HG02973 (cell line): ENCODE measurements at regions not wholly inside any gene's neighbourhood (a gene's known extent, or its start where the extent isn't known, plus 50 kb on each side); places are given as distances from the start of the nearest gene placed in this dataset.
"Not testable (repeated sequence)": the region's sequence is repeated elsewhere in the genome, so short reads cannot be mapped to it uniquely, and the experiment has no call there.

Experiments
- ATAC-seq: cut with Tn5 transposase; IDR thresholded peaks from one replicate; pipeline ENCODE4 v1.9.1; 2021; ENCODE audit warnings: moderate library complexity; ENCODE audit not compliant: unreplicated experiment

GRCh38 chr5:21341948-21342261, 1353.9 kb upstream of the CDH18 start:
- ATAC-seq: not testable (repeated sequence)

DNA sequence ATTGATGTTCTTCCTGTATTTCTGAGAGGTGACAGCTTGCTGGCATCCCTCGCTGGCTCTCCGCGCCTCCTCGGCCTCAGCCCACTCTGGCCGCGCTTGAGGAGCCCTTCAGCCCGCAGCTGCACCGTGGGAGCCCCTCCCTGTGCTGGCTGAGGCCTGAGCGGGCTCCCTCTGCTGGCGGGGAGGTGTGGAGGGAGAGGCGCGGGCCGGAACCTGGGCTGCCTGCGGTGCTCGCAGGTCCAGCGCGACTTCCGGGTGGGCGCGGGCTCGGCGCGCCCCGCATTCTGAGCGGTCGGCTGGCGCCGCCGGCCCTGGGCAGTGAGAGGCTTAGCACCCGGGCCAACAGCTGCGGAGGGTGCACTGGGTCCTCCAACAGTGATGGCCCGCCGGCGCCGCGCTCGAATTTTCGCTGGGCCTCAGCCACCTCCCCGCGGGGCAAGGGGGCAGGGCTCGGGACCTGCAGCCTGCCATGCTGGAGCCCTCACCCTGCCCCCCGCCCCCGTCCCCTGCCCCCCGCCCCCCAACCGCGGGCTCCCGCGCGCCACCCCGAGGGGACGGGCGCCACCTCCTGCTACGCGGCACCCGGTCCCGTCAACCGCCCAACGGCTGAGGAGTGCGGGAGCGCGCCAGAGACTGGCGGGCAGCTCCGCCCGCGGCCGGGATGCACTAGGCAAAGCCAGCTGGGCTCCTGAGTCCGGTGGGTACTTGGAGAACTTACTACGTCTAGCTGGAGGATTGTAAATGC, 1353.4 kb upstream of the CDH18 start:
- not testable (repeated sequence) for ATAC-seq

DNA sequence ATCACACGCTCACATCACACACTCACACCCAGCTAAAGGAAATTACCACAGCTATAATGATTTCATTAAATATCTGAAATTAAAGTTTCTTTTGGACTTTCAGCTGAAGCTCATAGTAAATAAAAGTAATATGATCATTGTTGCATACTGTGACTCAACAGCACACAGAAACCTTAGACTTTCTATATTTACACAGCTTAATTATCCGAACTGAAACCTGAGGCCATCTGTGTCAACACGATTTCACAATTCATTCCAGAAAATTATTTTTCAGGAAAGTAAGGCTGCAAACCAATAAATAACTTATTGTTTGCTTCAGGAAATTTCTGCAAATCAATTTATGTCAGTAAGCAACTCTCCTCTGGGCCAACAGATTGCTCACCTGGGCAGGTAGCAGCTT, 1352.2 kb upstream of the CDH18 start:
- ATAC-seq: not testable (repeated sequence)

DNA sequence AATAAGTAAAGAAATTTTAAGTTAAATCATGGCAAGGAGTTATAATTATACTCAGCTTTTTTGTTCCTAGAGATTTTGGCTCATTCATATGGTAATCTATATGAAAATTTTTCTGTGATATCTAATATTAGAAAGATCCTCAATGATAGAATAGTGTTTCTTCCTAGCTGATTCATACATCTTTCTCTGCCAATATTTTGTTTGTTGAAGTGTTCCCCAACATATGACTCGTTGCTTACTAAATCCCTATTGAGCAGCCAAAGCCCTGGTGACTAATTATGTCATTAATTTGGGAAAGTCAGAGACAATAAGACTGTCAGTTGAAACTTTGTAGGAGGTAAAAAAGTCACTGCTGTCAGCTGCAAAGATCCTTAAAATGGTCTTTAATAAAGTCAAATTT, 1348.5 kb upstream of the CDH18 start:
- not testable (repeated sequence) for ATAC-seq

DNA sequence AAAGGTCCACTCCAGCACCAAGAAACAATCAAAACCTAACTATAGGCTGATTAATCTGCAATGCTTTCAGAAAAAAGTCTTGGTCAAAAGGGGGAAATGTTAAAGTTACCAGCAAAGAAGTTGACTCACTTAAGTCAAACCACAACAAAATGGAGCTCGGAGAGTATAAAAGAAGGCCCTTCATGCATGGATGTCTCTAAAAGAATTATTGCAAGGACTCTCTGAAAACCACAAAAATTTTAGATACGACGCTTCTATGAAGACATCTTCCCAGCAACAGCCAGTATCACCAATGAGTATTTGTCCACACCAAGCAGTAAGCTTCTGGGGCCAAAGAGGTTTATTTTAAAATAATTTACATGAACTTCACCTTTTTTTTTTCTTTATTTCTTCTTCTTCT, 1327.4 kb upstream of the CDH18 start:
- ATAC-seq: not testable (repeated sequence)

DNA sequence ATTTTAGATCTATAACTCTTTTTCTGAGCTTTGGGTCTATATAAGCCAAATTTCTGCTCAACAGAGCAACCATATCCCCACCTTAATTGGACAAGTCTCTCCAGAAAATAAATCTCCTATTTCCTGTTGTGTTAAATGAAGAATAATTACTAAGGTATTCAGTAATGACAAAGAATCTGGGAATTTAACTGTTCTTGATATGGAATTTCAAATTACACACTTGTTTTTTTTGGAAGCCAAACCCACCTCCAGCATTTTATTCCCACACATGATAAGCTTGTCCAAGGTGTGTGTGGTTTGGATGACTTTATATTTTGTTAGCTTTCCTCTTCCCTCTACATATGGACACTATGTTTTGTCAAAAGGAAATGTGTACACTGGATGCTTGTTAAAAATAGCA, 1313.2 kb upstream of the CDH18 start:
- ATAC-seq: not testable (repeated sequence)

- ATAC-seq: not testable (repeated sequence)
Measured at GRCh38 chr5:21274361-21274760, 1286.4 kb upstream of the CDH18 start.

- no peak for ATAC-seq
Measured at GRCh38 chr5:21263361-21263760, 1275.4 kb upstream of the CDH18 start.

DNA sequence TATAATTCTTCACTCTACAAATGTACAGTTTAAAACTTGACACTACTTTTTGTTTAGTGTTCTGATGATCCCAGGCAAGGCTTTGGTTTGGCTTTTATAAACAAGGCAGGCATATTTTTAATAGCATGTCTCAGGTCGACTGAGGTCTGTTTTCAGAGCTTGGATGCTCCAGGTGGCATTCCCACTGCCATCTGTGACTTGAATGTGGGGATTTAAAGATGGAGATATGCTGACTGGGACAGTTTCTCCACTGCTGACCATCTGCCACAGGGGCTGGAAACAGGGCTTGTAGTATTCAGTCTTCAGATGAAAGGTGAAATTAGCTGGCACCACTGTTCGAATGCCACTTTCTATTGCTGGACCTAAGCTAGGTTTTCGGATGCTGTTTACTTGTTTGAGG, 1266.2 kb upstream of the CDH18 start:
- no peak for ATAC-seq

GRCh38 chr5:21244982-21245381, 1257.0 kb upstream of the CDH18 start:
- no peak for ATAC-seq

DNA sequence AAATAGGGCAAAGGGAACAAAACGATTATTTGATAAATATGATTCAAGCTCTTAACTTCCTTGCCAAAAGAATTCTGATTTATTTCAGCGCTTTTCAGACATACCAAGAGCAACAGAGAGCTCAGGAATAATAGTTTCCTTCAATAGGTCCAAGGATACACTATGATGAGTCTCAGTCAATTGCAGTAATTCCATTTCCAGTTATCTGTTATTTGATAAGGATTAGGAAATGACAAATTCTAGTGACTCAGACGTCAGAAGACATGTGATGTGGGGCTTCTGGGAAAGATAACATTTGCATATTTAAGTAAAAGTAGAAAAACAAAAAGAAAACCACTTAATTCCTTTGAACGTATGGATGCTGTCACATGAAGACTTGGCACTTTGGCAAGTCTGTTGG, 1250.8 kb upstream of the CDH18 start:
- no peak for ATAC-seq

DNA sequence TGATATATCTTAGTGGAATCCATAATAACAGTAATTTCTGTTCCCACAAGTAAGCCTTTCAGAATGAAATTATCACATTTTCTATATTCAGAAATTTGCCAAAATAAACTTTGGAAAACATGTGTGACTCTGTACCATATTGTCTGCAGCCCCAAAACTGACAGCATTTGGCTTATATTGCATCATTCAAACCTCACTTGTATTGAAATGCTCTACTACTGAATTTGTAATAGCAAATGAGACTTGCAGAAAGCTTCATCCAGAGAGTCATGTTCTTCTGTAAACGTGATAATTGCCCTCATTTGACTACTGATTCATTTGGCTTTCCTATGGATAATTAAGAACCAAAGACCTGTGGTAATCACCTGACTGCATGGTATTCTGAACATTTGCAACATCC, 1249.5 kb upstream of the CDH18 start:
- no peak for ATAC-seq

DNA sequence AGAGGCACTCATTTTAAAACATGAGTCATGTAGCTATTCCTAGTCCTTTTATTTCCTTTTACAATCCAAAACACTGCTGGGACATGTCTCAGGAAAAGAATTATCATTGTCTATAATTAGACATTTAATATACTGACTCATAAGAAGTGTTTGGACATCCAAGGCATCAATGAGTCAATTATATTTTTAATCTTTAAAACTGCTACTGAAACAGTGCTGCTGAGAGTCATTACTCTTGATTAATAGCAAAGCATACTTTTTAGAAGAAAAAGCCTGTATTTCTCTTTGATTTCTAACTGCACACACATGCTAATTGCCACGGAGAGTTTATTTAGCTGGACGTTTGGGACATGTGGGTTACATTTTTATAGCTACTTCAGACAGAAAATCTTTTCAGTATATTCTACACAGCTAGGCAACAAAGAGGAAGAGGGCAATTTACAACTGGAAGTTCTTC, 1249.0 kb upstream of the CDH18 start:
- ATAC-seq: no peak

DNA sequence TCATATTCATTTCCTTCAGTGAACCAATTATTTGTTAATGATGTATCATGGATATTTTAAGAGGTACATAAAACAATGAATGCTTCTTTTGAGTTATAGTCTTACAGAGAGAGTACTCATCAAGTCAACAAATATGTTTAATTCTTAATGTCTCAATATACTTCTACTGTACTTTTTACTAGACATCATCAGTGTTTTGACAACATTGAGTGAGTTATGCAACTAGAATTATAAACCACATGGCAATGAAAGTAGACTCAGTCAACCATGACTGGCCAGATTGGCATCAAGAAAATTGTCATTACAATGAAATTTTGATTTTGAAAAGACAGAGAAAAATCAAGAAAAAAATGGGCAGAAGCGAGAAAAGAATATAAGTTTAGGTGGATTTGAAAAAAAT, 1248.1 kb upstream of the CDH18 start:
- ATAC-seq: no peak

GRCh38 chr5:21225223-21226064, 1237.4 kb upstream of the CDH18 start:
- ATAC-seq: no peak

DNA sequence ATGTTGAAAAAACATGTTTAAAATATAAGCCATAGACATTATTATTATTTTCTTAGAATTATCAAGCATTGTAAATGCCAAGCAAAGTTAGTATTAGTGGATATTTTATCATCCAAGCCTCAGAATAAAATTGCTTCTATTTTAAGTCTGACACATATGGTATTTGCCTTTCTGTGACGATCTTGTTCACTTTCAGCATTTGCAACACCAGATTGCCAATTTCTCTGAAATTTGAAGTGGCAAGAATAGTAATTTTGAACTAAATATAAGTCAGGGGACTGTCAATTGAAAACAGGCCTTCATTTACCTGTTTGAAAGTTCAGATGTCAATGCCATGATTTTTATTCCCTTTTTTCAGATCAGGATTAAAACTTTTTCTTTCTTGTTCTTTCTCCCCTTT, 1233.6 kb upstream of the CDH18 start:
- ATAC-seq: no peak

DNA sequence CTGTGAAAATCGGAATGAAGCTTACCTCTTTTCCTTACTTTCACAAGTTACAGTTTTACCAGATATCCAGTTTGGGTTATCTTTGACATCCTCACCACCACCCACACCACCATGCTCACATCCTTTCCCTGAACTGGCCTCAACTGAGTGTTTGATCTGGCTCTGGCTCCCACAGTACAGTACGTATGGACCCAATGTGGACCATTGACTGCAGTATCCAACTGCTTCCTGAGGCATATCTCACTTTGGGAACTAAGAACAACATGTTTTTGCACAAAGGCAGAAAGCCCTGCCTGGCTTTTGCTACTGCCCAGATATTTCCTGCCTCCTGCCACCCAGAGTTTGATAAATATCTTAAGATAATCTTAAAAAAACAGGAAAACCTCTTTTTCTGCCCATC, 1232.0 kb upstream of the CDH18 start:
- ATAC-seq: no peak

- ATAC-seq: no peak
Measured at GRCh38 chr5:21219251-21219650, 1231.3 kb upstream of the CDH18 start.

- ATAC-seq: no peak
Measured at GRCh38 chr5:21212026-21212425, 1224.0 kb upstream of the CDH18 start.

- ATAC-seq: no peak
Measured at GRCh38 chr5:21209409-21209808, 1221.4 kb upstream of the CDH18 start.

DNA sequence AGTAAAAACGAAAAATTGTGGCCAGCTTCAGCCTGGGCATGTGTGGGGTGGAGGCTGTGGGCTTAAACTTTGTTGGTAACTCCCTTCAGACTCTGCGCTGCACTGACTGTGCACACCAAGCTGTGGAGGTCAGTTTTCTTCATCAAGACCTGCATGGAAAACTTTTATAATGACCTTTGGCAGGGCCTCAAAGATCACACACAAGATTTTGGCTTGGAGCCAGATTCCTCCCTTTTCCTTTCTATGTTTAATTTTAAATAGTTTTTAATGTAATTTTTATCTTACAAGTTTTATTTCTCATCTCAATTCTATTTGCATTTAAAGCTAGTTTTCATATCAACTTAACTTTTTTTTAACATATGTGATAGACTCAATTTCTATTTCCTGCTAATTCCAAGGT, 1211.1 kb upstream of the CDH18 start:
- ATAC-seq: no peak

- ATAC-seq: no peak
Measured at GRCh38 chr5:21195145-21195544, 1207.1 kb upstream of the CDH18 start.
